Esophagus squamous epithelium (tissue), 5 donors: ENCODE measurements at regions not wholly inside any gene's neighbourhood (a gene's known extent, or its start where the extent isn't known, plus 50 kb on each side); places are given as distances from the start of the nearest gene placed in this dataset.

Experiments used
- DNase-seq: peaks from one replicate; lab custom pipeline; 2025; lab: John Stamatoyannopoulos, UW
- H3K27ac ChIP-seq, 4 donors: fragments of 200-600 bp; sonication (generic); one replicate each; pipeline ENCODE4 v1.5.1; 2016 to 2019; ENCODE audit warnings: mild to moderate bottlenecking in 1 of 4
- H3K27me3 ChIP-seq, 4 donors: fragments of 200-600 bp; sonication (generic); 1 replicate in 3 of 4; 2 replicates in 1 of 4; pipeline versions ENCODE4 v1.5.1 to v1.6.0; 2017 to 2021; ENCODE audit warnings: antibody characterized with exemption in 1 of 4
- H3K36me3 ChIP-seq, 3 donors: fragments of 200-600 bp; sonication (generic); one replicate each; pipeline ENCODE4 v1.5.1; 2016 to 2019
- H3K4me1 ChIP-seq, 3 donors: fragments of 200-600 bp; sonication (generic); one replicate each; pipeline ENCODE4 v1.5.1; 2017 to 2019
- H3K4me3 ChIP-seq, 4 donors: fragments of 200-600 bp; sonication (generic); 1 replicate in 3 of 4; 2 replicates in 1 of 4; pipeline ENCODE4 v1.5.1; 2016 to 2019; ENCODE audit warnings: mild to moderate bottlenecking in 2 of 4, moderate library complexity in 1 of 4
- H3K9me3 ChIP-seq, 3 donors: fragments of 200-600 bp; sonication (generic); one replicate each; pipeline ENCODE4 v1.5.1; 2016 to 2019
- CTCF ChIP-seq, 6 experiments: fragments of 450-650 bp in 4 of 6; fragments of 200-600 bp in 2 of 6; sonication (generic) in 2 of 6; IDR thresholded peaks; one replicate each; pipeline ENCODE4 v1.5.1; 2016 to 2019; ENCODE audit warnings: antibody characterized with exemption in 6 of 6, mild to moderate bottlenecking in 4 of 6, moderate library complexity in 4 of 6
- POLR2A ChIP-seq, 4 donors: fragments of 450-650 bp; IDR thresholded peaks; one replicate each; pipeline ENCODE4 v1.6.1; 2017; ENCODE audit warnings: antibody characterized with exemption in 4 of 4, mild to moderate bottlenecking in 4 of 4, moderate library complexity in 3 of 4
- WGBS, 2 donors: methylation state at CpG; one replicate each; pipeline ENCODE4 v1.1.5; 2018; 5-methylcytosine and 5-hydroxymethylcytosine counted together
- intact Hi-C: fragments of 100-400 bp; cut with DNase I; formaldehyde crosslinking; loops from one replicate; pipeline ENCODE4 v1.15.0; 2022
- donor health status: DM: yes; HTN: yes; CAD: no.

GRCh38 chr6:144335311-144335861 is 50.3 kb downstream of the UTRN start:
- no peak for DNase-seq
- WGBS, 2 donors, result 25 to 32% methylated on average over 5 of the region's 5 CpGs
- H3K9me3 ChIP-seq, result no peaks in the 10 kb centered on the region
- TF ChIP-seq POLR2A (IDR thresholded peaks at IDR 0.05) (no peak), CTCF (IDR thresholded peaks at IDR 0.05) (no peak)
- H3K36me3 ChIP-seq, result no peaks in the 10 kb centered on the region
- peak overlapping the region in 1 of 4 donors; percentile 9 for H3K27ac ChIP-seq
- no peaks in the 10 kb centered on the region for H3K27me3 ChIP-seq
- H3K4me1 ChIP-seq, result peaks cover 15 to 92% (median 67%) of the 10 kb centered on the region in 3 donors
- intact Hi-C loops, result no loop called here
- no peak overlapping the region for H3K4me3 ChIP-seq

GRCh38 chr6:144335914-144336313 is 50.8 kb downstream of the UTRN start:
- Histone ChIP-seq H3K27ac (no peak overlapping the region), H3K27me3 (no peaks in the 10 kb centered on the region), H3K36me3 (no peaks in the 10 kb centered on the region), H3K9me3 (no peaks in the 10 kb centered on the region), H3K4me3 (no peak overlapping the region), H3K4me1 (peaks cover 19 to 92% (median 67%) of the 10 kb centered on the region in 3 donors)
- intact Hi-C loops, result no loop called here
- WGBS, 2 donors, result 64 to 84% methylated on average over 4 to 5 of the region's 5 CpGs
- no peak for DNase-seq
- TF ChIP-seq POLR2A (IDR thresholded peaks at IDR 0.05), result no peak

- H3K4me3 ChIP-seq, result no peak overlapping the region
- no peaks in the 10 kb centered on the region for H3K36me3 ChIP-seq
- H3K4me1 ChIP-seq, result peaks cover 19 to 92% (median 69%) of the 10 kb centered on the region in 3 donors
- no peaks in the 10 kb centered on the region for H3K27me3 ChIP-seq
- intact Hi-C loops, result no loop called here
- TF ChIP-seq POLR2A (IDR thresholded peaks at IDR 0.05) (no peak), CTCF (IDR thresholded peaks at IDR 0.05) (no peak)
- no peak overlapping the region for H3K27ac ChIP-seq
- no peak for DNase-seq
- WGBS, 2 donors, result 95 to 100% methylated on average over 1 to 2 of the region's 2 CpGs
- no peaks in the 10 kb centered on the region for H3K9me3 ChIP-seq
These were observed 51.8 kb downstream of the UTRN start for GRCh38 chr6:144336900-144337299.

- TF ChIP-seq CTCF (IDR thresholded peaks at IDR 0.05), result no peak
- no peak for TF ChIP-seq POLR2A (IDR thresholded peaks at IDR 0.05)
- H3K27me3 ChIP-seq, result no peaks in the 10 kb centered on the region
- peak overlapping the region in 1 of 4 donors; percentile 34 for H3K27ac ChIP-seq
- no peaks in the 10 kb centered on the region for H3K36me3 ChIP-seq
- no peaks in the 10 kb centered on the region for H3K9me3 ChIP-seq
- no peak for DNase-seq
- intact Hi-C loops, result no loop called here
- WGBS, 2 donors, result 90 to 98% methylated on average over 6 of the region's 6 CpGs
- H3K4me1 ChIP-seq, result peaks cover 19 to 99% (median 81%) of the 10 kb centered on the region in 3 donors
- no peak overlapping the region for H3K4me3 ChIP-seq
These were observed 53.3 kb downstream of the UTRN start for GRCh38 chr6:144338474-144338873.

- no peaks in the 10 kb centered on the region for H3K36me3 ChIP-seq
- no peak for DNase-seq
- no peak for TF ChIP-seq POLR2A (IDR thresholded peaks at IDR 0.05)
- TF ChIP-seq CTCF (IDR thresholded peaks at IDR 0.05), result no peak
- no peaks in the 10 kb centered on the region for H3K27me3 ChIP-seq
- peak overlapping the region in 2 of 4 donors; percentile 53 to 58 for H3K27ac ChIP-seq
- intact Hi-C loops, result no loop called here
- no peak overlapping the region for H3K4me3 ChIP-seq
- peaks cover 21 to 99% (median 86%) of the 10 kb centered on the region in 3 donors for H3K4me1 ChIP-seq
- no peaks in the 10 kb centered on the region for H3K9me3 ChIP-seq
These were observed 54.0 kb downstream of the UTRN start for GRCh38 chr6:144338951-144339700.
